Endothelial cell of hepatic sinusoid (primary cell): ENCODE measurements at regions not wholly inside any gene's neighbourhood (a gene's known extent, or its start where the extent isn't known, plus 50 kb on each side); places are given as distances from the start of the nearest gene placed in this dataset.

ENCODE experiments used
- in situ Hi-C: cut with HindIII; loops from 2 replicates; pipeline ENCODE4 v1.10.0; 2017; ENCODE audit warnings: low sequenced_read_pairs

GRCh38 chr12:87846045-87846444 is 183.2 kb downstream of the C12orf50 start:
- in situ Hi-C loops, result no loop called here

GRCh38 chr12:87841935-87842334 is 187.3 kb downstream of the C12orf50 start:
- in situ Hi-C loops, result no loop called here

GRCh38 chr12:87836190-87836589 is 193.0 kb downstream of the C12orf50 start:
- in situ Hi-C loops, result no loop called here

- in situ Hi-C loops, result no loop called here
These were observed 200.7 kb downstream of the C12orf50 start for GRCh38 chr12:87828382-87828973.

- in situ Hi-C loops, result no loop called here
These were observed 201.4 kb downstream of the C12orf50 start for GRCh38 chr12:87827638-87828264.

- in situ Hi-C loops, result no loop called here
These were observed 206.3 kb downstream of the C12orf50 start for GRCh38 chr12:87822923-87823322.

- in situ Hi-C loops, result no loop called here
These were observed 208.5 kb downstream of the C12orf50 start for GRCh38 chr12:87820524-87821202.

GRCh38 chr12:87818441-87818840 is 210.8 kb downstream of the C12orf50 start:
- in situ Hi-C loops, result no loop called here

GRCh38 chr12:87815771-87816585 is 213.2 kb downstream of the C12orf50 start:
- in situ Hi-C loops, result no loop called here

- in situ Hi-C loops, result no loop called here
These were observed 214.6 kb downstream of the C12orf50 start for GRCh38 chr12:87814625-87815024.

- in situ Hi-C loops, result no loop called here
These were observed 215.5 kb downstream of the C12orf50 start for GRCh38 chr12:87813476-87814234.

GRCh38 chr12:87812681-87813080 is 216.5 kb downstream of the C12orf50 start:
- in situ Hi-C loops, result no loop called here

GRCh38 chr12:87812030-87812429 is 217.2 kb downstream of the C12orf50 start:
- in situ Hi-C loops, result no loop called here

GRCh38 chr12:87809916-87810315 is 219.3 kb downstream of the C12orf50 start:
- in situ Hi-C loops, result no loop called here

- in situ Hi-C loops, result no loop called here
These were observed 222.1 kb downstream of the C12orf50 start for GRCh38 chr12:87807086-87807485.

- in situ Hi-C loops, result no loop called here
These were observed 222.9 kb downstream of the C12orf50 start for GRCh38 chr12:87806310-87806709.

GRCh38 chr12:87804386-87804785 is 224.8 kb downstream of the C12orf50 start:
- in situ Hi-C loops, result no loop called here

- in situ Hi-C loops, result no loop called here
These were observed 226.5 kb downstream of the C12orf50 start for GRCh38 chr12:87802721-87803011.

GRCh38 chr12:87801860-87802720 is 227.1 kb downstream of the C12orf50 start:
- in situ Hi-C loops, result no loop called here

GRCh38 chr12:87796961-87797516 is 232.2 kb downstream of the C12orf50 start:
- in situ Hi-C loops, result no loop called here
